ENCODE measurements at regions not wholly inside any gene's neighbourhood (a gene's known extent, or its start where the extent isn't known, plus 50 kb on each side); places are given as distances from the start of the nearest gene placed in this dataset.

GRCh38 chr11:45597097-45597496 lies 68.3 kb downstream of the CHST1 start:
- no peak for DNase-seq (ENCODE audit: low read depth in 2 of 2)

DNA sequence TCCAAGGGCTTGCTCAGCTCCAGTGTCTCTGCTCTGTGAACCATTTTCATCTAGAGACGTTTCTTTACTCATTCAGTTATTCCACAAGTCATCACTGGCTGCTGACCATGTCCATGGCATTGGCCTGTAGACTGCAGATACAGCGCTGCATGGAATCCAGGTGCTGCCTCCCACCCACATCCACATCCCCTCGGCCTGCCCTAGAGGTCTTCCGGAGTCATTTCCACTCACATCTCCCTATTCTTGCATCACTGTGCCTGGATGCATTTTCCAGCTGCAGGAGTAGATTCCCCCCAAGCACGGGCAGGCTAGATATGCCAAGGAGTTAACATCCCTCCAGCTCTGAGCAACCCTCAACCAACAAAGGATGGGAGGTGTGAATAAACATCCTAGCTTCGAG lies 68.9 kb downstream of the CHST1 start:
- no peak for DNase-seq (ENCODE audit: low read depth in 2 of 2)

- no peak for DNase-seq (ENCODE audit: low read depth in 2 of 2)
Observed at GRCh38 chr11:45593992-45594391, 71.4 kb downstream of the CHST1 start.

GRCh38 chr11:45592636-45593035 lies 72.8 kb downstream of the CHST1 start:
- DNase-seq (ENCODE audit: low read depth in 2 of 2): no peak

GRCh38 chr11:45590743-45591142 lies 74.7 kb downstream of the CHST1 start:
- DNase-seq (ENCODE audit: low read depth in 2 of 2): no peak

GRCh38 chr11:45585205-45585604 lies 80.2 kb downstream of the CHST1 start:
- no peak for DNase-seq (ENCODE audit: low read depth in 2 of 2)

DNA sequence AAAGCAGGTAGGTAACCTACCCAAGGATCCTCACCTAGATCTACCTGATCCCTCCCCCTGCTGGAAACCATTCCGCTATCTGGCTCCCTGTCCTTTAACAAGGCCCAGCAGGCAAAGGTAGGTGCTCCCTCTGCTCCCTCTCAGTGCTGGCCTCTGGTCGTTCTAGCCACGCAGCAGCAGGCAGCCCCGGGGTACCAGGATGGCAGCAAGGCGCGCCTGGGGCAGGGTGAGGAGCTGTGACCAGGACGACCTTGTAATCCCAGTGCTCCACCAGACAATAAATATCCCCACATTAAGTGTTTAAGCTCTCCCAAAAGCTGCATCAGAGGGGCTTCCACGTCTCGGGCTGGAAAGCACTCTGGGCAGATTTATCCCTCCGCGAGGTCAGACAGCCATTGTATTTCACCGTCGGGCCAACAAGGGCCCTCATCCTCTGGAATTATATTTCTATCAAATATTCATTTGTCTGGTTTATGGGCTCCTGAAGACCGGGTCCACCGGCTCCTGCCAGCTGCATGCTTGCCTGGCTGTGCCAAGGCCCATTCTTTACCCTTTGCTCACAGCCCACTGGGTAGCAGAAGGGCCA lies 81.3 kb downstream of the CHST1 start:
- no peak for DNase-seq (ENCODE audit: low read depth in 2 of 2)

- no peak for DNase-seq (ENCODE audit: low read depth in 2 of 2)
Observed at GRCh38 chr11:45580399-45580798, 85.0 kb downstream of the CHST1 start.

DNA sequence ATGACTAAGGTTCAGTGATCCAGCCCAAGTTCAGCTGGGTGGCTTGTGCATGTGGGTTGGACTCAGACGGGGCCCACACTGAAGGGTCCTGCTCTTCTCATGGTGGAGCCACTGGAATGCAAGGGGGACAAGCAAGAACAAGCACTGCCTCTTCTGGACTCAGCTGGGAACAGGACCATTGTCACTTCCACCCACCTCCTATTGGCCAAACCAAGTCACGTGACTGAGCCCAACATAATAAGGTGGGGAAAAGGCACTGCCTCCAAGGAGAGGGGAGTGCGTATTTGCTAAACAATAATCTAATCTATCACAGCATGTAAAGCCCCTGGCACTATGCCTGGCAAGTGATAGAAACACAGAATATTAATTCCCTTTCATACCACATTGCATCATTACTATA lies 87.1 kb downstream of the CHST1 start:
- DNase-seq (ENCODE audit: low read depth in 2 of 2): no peak

DNA sequence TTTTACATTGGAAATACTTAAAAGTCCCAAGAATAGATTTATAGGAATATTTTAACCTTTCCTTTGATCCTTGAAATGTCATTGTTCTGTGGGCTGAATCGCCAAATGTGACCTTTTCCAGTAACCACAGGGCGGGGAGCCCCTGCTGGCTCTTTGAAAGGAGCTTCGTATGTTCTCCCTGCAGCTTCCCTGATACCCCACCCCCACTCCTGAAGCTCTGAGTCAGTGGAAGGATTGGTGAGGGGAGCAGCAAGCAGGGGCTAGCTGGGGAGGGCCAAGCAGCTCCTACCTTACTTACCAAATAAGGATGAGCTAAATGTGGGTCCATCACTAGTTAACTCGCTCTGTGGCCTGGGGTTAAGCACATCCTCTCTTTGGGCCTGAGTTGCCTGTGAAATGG lies 87.7 kb downstream of the CHST1 start:
- no peak for DNase-seq (ENCODE audit: low read depth in 2 of 2)

- no peak for DNase-seq (ENCODE audit: low read depth in 2 of 2)
Observed at GRCh38 chr11:45576461-45577215, 88.8 kb downstream of the CHST1 start.

DNA sequence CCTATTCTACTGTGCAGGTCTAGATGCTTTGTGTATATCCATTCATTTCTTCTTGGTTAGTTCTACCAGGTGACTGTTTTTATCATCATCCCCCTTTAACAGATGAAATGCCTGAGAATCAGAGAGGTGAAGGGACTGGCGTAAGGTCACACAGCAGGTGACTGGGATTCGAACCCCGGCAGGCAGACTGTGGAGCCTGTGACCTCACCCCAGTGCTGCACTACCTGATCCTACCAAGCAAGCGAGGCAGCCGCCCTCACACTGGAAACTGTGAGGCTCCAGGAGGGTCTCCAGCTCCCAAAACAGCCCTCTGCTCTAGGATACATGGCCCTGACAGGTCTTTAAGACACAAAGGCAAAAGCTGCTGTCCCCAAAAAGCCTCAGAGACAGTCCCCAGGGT lies 91.7 kb downstream of the CHST1 start:
- DNase-seq (ENCODE audit: low read depth in 2 of 2): no peak

GRCh38 chr11:45572354-45573123 lies 92.9 kb downstream of the CHST1 start:
- DNase-seq (ENCODE audit: low read depth in 2 of 2): no peak

DNA sequence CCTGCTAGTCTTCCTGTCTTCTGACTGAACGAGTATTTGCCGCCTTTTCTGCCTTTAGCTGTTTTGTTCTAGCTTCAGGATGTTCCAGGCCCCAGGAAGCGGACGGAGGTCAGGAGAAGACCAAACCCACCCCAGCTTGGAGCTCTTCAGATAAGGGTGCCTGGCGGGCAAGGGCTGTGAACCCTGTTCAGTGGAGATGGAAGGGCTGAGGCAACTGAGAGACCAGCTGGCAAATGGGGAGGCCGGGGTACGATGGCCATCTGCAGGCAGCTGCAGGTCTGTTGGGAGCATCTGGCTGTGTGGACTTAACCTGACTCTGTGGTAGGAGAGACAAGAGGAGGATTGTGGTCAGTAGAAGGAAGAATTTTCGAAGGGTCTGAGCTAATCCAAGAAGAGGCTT lies 95.6 kb downstream of the CHST1 start:
- DNase-seq (ENCODE audit: low read depth in 2 of 2): no peak

DNA sequence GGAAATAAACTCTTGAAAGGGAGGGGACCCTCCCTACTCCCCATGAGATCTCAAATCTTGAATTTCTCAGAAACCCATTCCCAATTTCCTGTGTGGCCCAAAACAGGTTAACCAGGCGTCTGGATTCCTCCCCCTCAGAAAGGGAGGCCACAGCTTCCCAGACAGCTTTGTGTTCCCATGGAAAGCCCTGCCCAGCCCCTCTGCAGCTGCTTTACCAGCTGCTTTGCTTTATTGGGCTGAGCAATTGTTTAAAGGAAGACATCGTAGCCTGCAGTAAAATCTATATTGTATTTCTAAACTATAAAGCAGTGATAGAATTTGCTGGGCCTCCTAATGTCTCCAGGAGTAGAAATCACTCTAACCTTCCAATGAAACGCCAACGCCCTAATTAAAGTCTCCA lies 97.4 kb downstream of the CHST1 start:
- DNase-seq (ENCODE audit: low read depth in 2 of 2): no peak

DNA sequence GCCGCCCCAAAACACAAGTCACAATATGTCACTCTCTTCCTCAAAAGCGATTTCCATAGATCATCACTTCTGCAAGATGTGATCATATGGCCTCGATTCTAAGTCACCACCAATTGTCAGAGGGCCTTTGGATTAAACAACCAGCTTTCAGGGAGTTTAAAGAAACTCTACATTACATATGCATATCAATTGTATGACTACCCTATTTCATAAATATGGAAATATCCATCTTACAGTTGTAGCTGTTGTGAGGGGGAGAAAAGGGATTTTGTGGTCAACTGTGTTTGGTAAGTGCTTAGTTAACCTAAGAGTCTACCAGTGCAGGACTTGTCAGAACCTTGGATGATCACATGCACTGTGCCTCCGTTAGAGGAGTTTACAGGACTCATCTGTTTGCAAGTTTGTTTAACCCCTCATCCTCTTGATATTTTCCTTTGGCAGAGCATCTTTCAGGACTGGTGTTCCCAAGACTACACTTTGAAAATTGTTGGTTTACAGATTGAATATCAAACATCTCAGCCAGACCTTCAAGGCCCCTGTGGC lies 99.9 kb downstream of the CHST1 start:
- no peak for DNase-seq (ENCODE audit: low read depth in 2 of 2)

DNA sequence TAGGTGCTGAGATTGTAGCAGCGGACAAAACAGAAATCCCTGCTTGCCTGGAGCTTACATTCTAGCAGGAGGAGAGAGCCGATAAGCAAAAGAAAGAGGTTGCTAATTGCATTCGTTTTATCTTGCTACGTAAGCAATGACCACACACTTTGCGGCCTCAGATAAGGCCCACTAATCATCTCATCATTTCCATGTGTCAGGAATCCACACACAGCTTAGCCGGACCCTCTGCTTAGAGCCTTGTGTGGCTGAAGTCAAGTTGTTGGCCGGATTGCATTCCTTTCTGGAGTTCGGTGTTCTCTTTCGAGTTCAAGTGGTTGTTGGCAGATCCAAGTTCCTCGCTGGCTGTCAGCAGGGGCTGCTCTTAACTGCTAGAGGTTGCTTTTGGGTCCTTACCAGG lies 101.6 kb downstream of the CHST1 start:
- no peak for DNase-seq (ENCODE audit: low read depth in 2 of 2)

- DNase-seq (ENCODE audit: low read depth in 2 of 2): no peak
Observed at GRCh38 chr11:45563171-45563570, 102.3 kb downstream of the CHST1 start.

DNA sequence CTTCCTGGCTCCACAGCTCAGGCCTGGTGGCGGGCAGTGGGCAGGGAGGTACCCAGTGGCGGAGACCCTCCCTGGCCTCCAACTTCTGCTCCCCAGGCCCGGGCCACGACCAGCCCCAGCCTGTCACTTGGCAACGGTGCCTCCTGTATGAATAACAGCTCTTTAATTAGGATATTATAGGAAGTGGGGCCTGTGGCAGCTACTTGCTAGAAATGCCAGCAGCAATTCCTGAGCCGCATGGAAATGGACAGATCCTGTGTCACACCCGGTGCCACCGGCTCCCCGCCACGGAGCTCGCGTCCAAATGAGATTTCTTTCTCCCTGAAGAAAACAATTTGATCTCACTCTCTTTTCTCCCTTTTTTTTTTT lies 104.5 kb downstream of the CHST1 start:
- DNase-seq (ENCODE audit: low read depth in 2 of 2): no peak

DNA sequence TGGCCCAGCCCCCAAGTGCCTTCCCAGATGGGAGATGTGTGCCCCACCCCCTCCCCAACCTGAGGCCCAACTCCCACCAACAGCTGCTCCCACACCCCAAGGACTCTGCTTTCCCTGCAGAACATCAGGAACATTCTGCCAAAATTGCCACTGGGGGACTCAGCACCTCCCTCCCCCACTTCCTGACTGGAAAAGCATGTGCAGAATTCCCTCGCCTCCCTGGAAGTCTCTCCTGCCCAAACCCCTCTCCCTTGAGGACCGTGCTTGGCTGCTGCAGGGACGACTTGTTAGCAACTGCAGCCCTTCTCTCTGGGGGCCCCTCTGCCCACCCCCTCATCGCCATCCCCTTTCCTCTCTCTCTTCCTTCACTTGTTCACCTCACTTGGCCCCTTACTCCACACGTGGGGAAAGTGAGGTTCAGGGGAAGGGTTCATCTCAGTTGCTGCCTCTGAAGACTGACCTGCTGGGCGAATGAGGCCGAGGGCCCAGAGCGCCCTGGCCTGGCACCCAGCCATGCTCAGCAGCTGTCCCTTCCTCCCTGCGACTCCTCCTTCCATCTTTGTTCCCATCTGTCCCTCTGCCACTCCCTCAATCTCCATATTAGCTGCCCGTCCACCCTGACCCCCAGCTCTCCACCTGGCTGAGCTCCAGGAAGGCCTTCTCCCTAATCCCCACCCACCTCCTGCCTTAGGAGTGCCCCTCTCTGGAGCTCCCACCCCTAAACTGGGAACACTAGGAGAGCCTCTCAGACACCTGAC lies 105.1 kb downstream of the CHST1 start:
- no peak for DNase-seq (ENCODE audit: low read depth in 2 of 2)

- no peak for DNase-seq (ENCODE audit: low read depth in 2 of 2)
Observed at GRCh38 chr11:45556851-45557707, 108.3 kb downstream of the CHST1 start.
